Stimulated activated CD4-positive, alpha-beta T cell treated with anti-CD3 and anti-CD28 coated beads, Interleukin-12 subunit alpha, Interleukin-12 subunit beta, amount 100 ng/mL, for 24 hours (primary cell): ENCODE measurements at regions not wholly inside any gene's neighbourhood (a gene's known extent, or its start where the extent isn't known, plus 50 kb on each side); places are given as distances from the start of the nearest gene placed in this dataset.

Source experiments
- DNase-seq, 2 experiments: peaks; one replicate each; pipeline ENCODE4 v3.0.0-alpha.2; 2020; ENCODE audit warnings: low read depth in 2 of 2

DNA sequence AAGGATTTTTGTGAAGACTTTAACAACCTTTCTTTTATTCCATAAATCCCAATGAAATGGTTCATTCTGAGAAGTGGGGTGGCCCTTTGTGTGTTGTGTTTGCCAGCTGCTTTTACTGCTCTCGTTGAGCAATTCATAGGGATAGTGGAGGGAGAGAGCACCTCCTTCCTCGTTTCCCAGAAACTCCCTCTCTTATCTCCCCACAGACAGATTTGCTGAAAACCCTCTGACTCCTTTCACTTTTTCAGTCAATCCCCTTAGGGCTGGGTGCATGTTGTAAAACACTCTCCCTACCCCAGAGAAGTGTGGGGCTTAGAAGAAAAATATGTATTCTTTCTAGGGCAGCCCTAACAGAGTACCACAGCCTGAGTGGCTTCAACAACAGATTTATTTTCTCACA is 557.2 kb upstream of the RGMA start:
- DNase-seq, result no peak

DNA sequence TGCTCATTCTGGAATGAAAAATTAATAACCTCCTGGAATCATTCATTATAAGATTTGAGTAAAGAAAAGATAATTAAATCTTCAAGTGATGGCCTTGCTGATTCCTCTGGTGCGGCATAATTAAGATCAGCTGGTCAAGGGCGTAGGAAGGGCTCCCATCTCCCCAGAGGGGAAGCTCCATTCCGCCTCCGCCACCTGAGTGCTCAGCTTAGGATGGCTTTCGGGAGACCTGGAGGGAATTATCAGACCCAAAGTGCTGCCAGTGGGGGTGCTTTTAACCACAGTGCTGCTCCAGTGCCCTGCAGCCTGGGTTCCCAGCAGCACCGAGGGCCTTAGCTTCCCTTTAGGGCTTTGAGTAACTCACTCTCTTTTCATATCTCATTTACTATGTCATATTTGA is 556.6 kb upstream of the RGMA start:
- DNase-seq, result no peak

DNA sequence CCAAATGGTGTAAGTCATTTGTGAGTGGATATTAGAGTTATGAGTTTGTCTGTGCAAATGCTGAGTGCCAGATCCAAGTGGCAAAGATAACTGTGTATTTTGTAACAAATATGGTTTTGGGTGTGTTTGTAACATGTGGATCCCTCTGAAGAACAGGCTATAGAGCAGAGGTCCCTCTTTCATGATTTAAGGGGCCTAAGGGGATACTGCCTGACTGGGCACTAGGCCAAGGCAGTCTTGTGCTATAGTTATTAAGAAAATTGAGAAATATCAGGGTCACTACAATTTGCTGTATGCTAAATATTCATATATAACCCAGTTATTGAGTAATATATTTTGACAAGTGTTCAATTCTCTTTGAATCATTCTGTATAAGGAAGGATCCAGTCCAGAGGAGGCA is 555.6 kb upstream of the RGMA start:
- DNase-seq, result no peak

DNA sequence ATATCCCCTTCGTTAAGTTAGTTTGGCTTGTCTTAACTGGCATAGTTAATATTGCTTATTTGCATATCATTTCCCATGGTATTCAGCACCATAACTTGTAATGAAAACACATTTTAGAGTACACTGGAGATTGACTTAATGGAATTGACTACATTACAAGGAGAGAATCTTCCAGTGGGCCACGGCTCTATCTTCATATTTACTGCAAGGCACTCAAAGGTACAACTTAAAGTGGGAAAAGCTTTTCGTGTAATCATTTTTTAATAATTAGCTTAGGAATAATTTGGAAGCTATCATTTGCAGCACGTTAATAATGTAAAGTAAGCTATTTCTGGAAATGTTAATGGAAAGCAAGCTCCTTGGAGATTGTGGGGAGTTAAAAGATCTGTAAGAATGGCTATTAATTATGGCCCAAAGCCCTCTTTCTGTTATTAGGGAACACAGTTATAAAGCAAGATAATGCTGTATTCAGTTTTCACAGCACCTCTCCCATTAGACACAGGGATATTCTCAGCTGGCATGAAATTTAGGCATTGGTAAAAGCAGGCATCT is 551.5 kb upstream of the RGMA start:
- DNase-seq, result no peak

GRCh38 chr15:93631958-93632618 is 543.1 kb upstream of the RGMA start:
- DNase-seq, result no peak

GRCh38 chr15:93619597-93619996 is 530.6 kb upstream of the RGMA start:
- DNase-seq, result no peak

- no peak for DNase-seq
These were observed 528.4 kb upstream of the RGMA start for GRCh38 chr15:93617443-93617842.

GRCh38 chr15:93614386-93615104 is 525.5 kb upstream of the RGMA start:
- no peak for DNase-seq

- no peak for DNase-seq
These were observed 524.4 kb upstream of the RGMA start for GRCh38 chr15:93613386-93613785.

- no peak for DNase-seq
These were observed 523.9 kb upstream of the RGMA start for GRCh38 chr15:93612953-93613352.

GRCh38 chr15:93610944-93611343 is 521.9 kb upstream of the RGMA start:
- no peak for DNase-seq

DNA sequence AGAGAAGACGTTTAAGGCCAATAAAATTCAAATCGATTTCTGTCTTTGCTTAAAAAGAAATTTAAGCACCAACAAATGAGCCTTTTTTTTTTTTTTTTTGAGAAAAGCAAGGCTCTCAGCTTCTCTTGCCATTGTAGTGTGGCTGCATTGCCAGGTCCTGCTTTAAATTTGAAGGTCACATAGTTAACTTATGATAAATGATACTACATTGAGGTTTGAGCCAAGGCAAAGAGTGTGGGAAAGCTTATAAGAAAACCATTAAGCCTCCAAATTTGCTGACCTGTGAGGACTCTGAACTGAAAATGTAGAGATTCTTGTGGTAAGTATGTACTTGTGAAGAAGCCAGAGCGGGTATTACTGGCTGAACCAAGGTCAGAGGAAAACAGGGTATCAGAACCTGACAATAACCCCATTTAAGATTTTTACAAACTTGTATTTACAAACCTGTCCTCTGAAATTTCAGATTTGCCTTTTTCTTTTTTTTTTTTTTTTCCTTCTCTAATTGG is 519.7 kb upstream of the RGMA start:
- no peak for DNase-seq

- DNase-seq, result no peak
These were observed 514.5 kb upstream of the RGMA start for GRCh38 chr15:93603550-93603949.

DNA sequence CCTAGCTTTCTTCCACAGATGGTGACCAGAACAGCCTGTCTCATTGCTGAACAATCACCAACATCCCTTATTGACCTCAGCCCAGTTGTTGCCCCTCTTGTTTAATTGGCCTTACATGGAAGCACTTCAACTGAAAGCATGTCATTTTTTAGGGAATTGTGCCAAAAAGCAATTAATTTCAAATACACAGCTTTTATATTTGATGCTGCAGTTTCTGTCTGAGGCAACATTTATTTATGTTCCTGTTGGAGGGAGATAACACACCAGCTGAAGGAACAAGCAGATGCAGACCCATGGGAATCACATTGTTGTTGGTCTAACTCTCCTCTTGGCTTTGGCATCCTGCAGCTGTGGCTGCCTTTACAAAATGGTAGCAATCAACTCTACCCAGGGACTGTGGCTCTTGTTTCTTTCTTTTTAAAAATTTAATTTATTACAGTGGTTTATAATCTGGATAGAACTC is 498.1 kb upstream of the RGMA start:
- no peak for DNase-seq

GRCh38 chr15:93585012-93585411 is 496.0 kb upstream of the RGMA start:
- DNase-seq, result no peak

GRCh38 chr15:93583968-93584367 is 495.0 kb upstream of the RGMA start:
- DNase-seq, result no peak

- no peak for DNase-seq
These were observed 494.5 kb upstream of the RGMA start for GRCh38 chr15:93583552-93583951.

GRCh38 chr15:93570527-93570926 is 481.5 kb upstream of the RGMA start:
- no peak for DNase-seq

DNA sequence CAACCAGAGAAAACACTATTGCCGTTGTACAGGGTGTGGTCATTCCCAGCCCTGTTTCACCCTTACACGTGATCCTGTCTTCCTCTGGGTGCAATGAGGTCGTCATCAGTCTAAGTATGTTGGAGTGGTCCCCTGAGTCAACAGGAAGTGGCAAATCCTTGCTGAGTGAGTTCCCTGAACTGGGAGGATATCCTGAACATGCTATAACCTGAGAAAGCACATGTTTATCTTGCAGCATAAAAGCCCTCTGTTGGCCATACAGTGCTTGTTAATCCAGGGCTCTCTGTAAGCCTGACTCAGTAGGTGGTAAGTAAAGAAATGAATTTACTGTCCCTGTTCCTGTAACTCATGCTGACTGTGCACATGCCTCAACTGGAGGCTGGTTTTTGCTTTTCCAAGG is 477.8 kb upstream of the RGMA start:
- DNase-seq, result no peak

DNA sequence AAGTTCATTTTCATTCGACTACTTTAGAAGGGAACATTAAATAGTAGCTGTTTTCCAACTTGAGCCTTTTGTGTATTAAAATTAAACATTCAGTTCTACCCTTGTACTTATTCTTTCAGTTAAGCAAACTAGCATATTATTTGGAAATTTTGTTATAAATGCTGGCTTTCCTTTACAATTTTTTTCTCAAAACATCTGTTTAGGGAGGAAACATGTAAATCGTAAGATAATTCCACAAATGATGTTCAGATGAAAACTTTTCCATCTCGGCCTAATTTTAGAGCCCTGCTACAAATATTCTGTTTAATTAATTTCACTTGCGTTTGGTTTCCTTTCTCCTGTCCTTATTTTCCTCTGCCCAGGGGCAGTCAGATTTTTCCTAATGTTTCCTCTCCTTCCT is 476.2 kb upstream of the RGMA start:
- no peak for DNase-seq

DNA sequence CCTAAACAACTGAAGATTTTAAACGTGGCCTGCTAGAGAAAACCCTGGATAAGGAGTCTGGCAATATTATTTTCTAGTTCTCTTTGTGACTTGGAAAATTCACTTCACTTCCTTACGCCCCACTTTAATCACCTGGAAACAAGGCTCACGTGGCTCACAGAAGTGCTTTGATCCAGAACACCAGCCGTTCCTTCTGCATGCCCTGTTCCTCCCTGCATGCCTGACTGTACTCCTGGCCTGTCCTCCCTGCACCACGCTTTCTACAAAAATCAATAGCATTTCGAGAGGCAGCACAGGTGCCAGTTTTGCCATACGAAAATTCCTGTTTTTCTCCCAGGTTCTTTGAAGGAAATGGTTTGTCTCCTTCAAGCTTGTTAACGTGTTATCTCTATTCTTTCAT is 474.2 kb upstream of the RGMA start:
- DNase-seq, result no peak

- DNase-seq, result no peak
These were observed 473.5 kb upstream of the RGMA start for GRCh38 chr15:93562395-93563123.
